HUES6 (cell line): ENCODE measurements at regions not wholly inside any gene's neighbourhood (a gene's known extent, or its start where the extent isn't known, plus 50 kb on each side); places are given as distances from the start of the nearest gene placed in this dataset.

ENCODE experiments used
- H3K27ac ChIP-seq: 2 replicates; pipeline ENCODE4 v1.7.0; 2013; ENCODE audit warnings: low read depth, mild to moderate bottlenecking, low read length, inconsistent platforms
- H3K27me3 ChIP-seq: 2 replicates; pipeline ENCODE4 v1.6.1; 2013; ENCODE audit warnings: low read length; ENCODE audit not compliant: control insufficient read depth, insufficient read depth
- H3K36me3 ChIP-seq: 2 replicates; pipeline ENCODE4 v1.6.1; 2013; ENCODE audit warnings: low read length; ENCODE audit not compliant: control insufficient read depth, insufficient read depth
- H3K4me1 ChIP-seq: 2 replicates; pipeline ENCODE4 v1.6.1; 2013; ENCODE audit warnings: low read length; ENCODE audit not compliant: control insufficient read depth, insufficient read depth
- H3K4me3 ChIP-seq: 2 replicates; pipeline ENCODE4 v1.5.1; 2013; ENCODE audit warnings: low read depth, low read length
- H3K9ac ChIP-seq: one replicate; pipeline ENCODE4 v1.6.1; 2013; ENCODE audit warnings: mild to moderate bottlenecking, low read length
- H3K9me3 ChIP-seq: 2 replicates; pipeline ENCODE4 v1.6.1; 2013; ENCODE audit warnings: low read depth, low read length; ENCODE audit not compliant: control insufficient read depth, insufficient read depth

- Histone ChIP-seq H3K4me3 (peak overlapping the region; percentile 74), H3K4me1 (peaks cover 7% of the 10 kb centered on the region), H3K9me3 (no peaks in the 10 kb centered on the region; the same call in 1 of the 2 replicates), H3K27me3 (no peaks in the 10 kb centered on the region), H3K9ac (no peak overlapping the region), H3K27ac (no peak overlapping the region), H3K36me3 (0 out of 2 replicates have a peak, but pooled peaks cover 8% of the 10 kb centered on the region)
Observed at GRCh38 chr1:239630767-239631166, 244.4 kb downstream of the CHRM3 start.

- Histone ChIP-seq H3K36me3 (0 out of 2 replicates have a peak, but pooled peaks cover 8% of the 10 kb centered on the region), H3K9me3 (no peaks in the 10 kb centered on the region; the same call in 1 of the 2 replicates), H3K4me3 (no peak overlapping the region), H3K27ac (no peak overlapping the region), H3K9ac (no peak overlapping the region), H3K27me3 (no peaks in the 10 kb centered on the region), H3K4me1 (peaks cover 7% of the 10 kb centered on the region)
Observed at GRCh38 chr1:239633432-239633831, 247.1 kb downstream of the CHRM3 start.

- 0 out of 2 replicates have a peak, but pooled peaks cover 8% of the 10 kb centered on the region for H3K36me3 ChIP-seq
- no peak overlapping the region for H3K27ac ChIP-seq
- H3K9me3 ChIP-seq: no peaks in the 10 kb centered on the region; the same call in 1 of the 2 replicates
- H3K4me1 ChIP-seq: peaks cover 7% of the 10 kb centered on the region
- H3K27me3 ChIP-seq: no peaks in the 10 kb centered on the region
- no peak overlapping the region for H3K9ac ChIP-seq
- H3K4me3 ChIP-seq: no peak overlapping the region
Observed at GRCh38 chr1:239635276-239635675, 248.9 kb downstream of the CHRM3 start.

GRCh38 chr1:239636347-239636746 is 250.0 kb downstream of the CHRM3 start:
- H3K9ac ChIP-seq: no peak overlapping the region
- H3K27me3 ChIP-seq: no peaks in the 10 kb centered on the region
- no peak overlapping the region for H3K27ac ChIP-seq
- no peaks in the 10 kb centered on the region; the same call in 1 of the 2 replicates for H3K9me3 ChIP-seq
- peaks cover 5% of the 10 kb centered on the region for H3K4me1 ChIP-seq
- H3K4me3 ChIP-seq: no peak overlapping the region
- H3K36me3 ChIP-seq: 0 out of 2 replicates have a peak, but pooled peaks cover 8% of the 10 kb centered on the region

GRCh38 chr1:239644604-239645003 is 258.2 kb downstream of the CHRM3 start:
- peaks cover 3% of the 10 kb centered on the region; the same call in 1 of the 2 replicates for H3K36me3 ChIP-seq
- H3K4me3 ChIP-seq: no peak overlapping the region
- H3K9ac ChIP-seq: no peak overlapping the region
- H3K27me3 ChIP-seq: no peaks in the 10 kb centered on the region
- H3K9me3 ChIP-seq: peaks cover 13% of the 10 kb centered on the region
- H3K4me1 ChIP-seq: no peaks in the 10 kb centered on the region
- no peak overlapping the region for H3K27ac ChIP-seq

GRCh38 chr1:239647045-239647444 is 260.7 kb downstream of the CHRM3 start:
- Histone ChIP-seq H3K9ac (no peak overlapping the region), H3K4me1 (no peaks in the 10 kb centered on the region), H3K4me3 (no peak overlapping the region), H3K9me3 (peaks cover 22% of the 10 kb centered on the region), H3K36me3 (peaks cover 3% of the 10 kb centered on the region; the same call in 1 of the 2 replicates), H3K27me3 (no peaks in the 10 kb centered on the region), H3K27ac (no peak overlapping the region)

- H3K27ac ChIP-seq: no peak overlapping the region
- no peaks in the 10 kb centered on the region for H3K27me3 ChIP-seq
- no peaks in the 10 kb centered on the region for H3K4me1 ChIP-seq
- no peak overlapping the region for H3K4me3 ChIP-seq
- peaks cover 3% of the 10 kb centered on the region; the same call in 1 of the 2 replicates for H3K36me3 ChIP-seq
- no peak overlapping the region for H3K9ac ChIP-seq
- H3K9me3 ChIP-seq: peaks cover 22% of the 10 kb centered on the region
Observed at GRCh38 chr1:239647964-239648632, 261.7 kb downstream of the CHRM3 start.

GRCh38 chr1:239655023-239655422 is 268.7 kb downstream of the CHRM3 start:
- Histone ChIP-seq H3K27me3 (no peaks in the 10 kb centered on the region), H3K9ac (no peak overlapping the region), H3K36me3 (no peaks in the 10 kb centered on the region; the same call in 1 of the 2 replicates), H3K4me1 (no peaks in the 10 kb centered on the region), H3K4me3 (no peak overlapping the region), H3K9me3 (peaks cover 5% of the 10 kb centered on the region), H3K27ac (no peak overlapping the region)

GRCh38 chr1:239657291-239657690 is 270.9 kb downstream of the CHRM3 start:
- no peaks in the 10 kb centered on the region for H3K27me3 ChIP-seq
- no peak overlapping the region for H3K27ac ChIP-seq
- no peak overlapping the region for H3K9ac ChIP-seq
- H3K4me3 ChIP-seq: no peak overlapping the region
- no peaks in the 10 kb centered on the region for H3K9me3 ChIP-seq
- no peaks in the 10 kb centered on the region for H3K4me1 ChIP-seq
- H3K36me3 ChIP-seq: no peaks in the 10 kb centered on the region

GRCh38 chr1:239662950-239663349 is 276.6 kb downstream of the CHRM3 start:
- Histone ChIP-seq H3K36me3 (no peaks in the 10 kb centered on the region), H3K4me1 (no peaks in the 10 kb centered on the region), H3K4me3 (no peak overlapping the region), H3K27me3 (no peaks in the 10 kb centered on the region), H3K27ac (no peak overlapping the region), H3K9me3 (no peaks in the 10 kb centered on the region), H3K9ac (no peak overlapping the region)

- H3K9ac ChIP-seq: no peak overlapping the region
- H3K27ac ChIP-seq: no peak overlapping the region
- H3K4me1 ChIP-seq: peaks cover 21% of the 10 kb centered on the region
- no peaks in the 10 kb centered on the region for H3K9me3 ChIP-seq
- H3K27me3 ChIP-seq: no peaks in the 10 kb centered on the region
- H3K4me3 ChIP-seq: no peak overlapping the region
- no peaks in the 10 kb centered on the region for H3K36me3 ChIP-seq
Observed at GRCh38 chr1:239672256-239672655, 285.9 kb downstream of the CHRM3 start.
